Suprapubic skin (tissue), 4 donors: ENCODE measurements at regions not wholly inside any gene's neighbourhood (a gene's known extent, or its start where the extent isn't known, plus 50 kb on each side); places are given as distances from the start of the nearest gene placed in this dataset.

Experiments
- DNase-seq, 2 donors: peaks; one replicate each; pipeline ENCODE4 v3.0.0-alpha.2; 2019; ENCODE audit warnings: low spot score in 2 of 2
- H3K27ac ChIP-seq: fragments of 200-600 bp; sonication (generic); one replicate; pipeline ENCODE4 v1.5.1; 2019
- H3K27me3 ChIP-seq: fragments of 200-600 bp; sonication (generic); one replicate; pipeline ENCODE4 v1.5.1; 2019
- H3K36me3 ChIP-seq: fragments of 200-600 bp; sonication (generic); one replicate; pipeline ENCODE4 v1.5.1; 2019
- H3K4me1 ChIP-seq: fragments of 200-600 bp; sonication (generic); one replicate; pipeline ENCODE4 v1.5.1; 2019
- H3K4me3 ChIP-seq: fragments of 200-600 bp; sonication (generic); one replicate; pipeline ENCODE4 v1.5.1; 2019; ENCODE audit warnings: mild to moderate bottlenecking
- H3K9me3 ChIP-seq: fragments of 200-600 bp; sonication (generic); one replicate; pipeline ENCODE4 v1.5.1; 2019
- EP300 ChIP-seq: sonication (generic); formaldehyde crosslinking; IDR thresholded peaks from one replicate; pipeline ENCODE4 v1.6.1; 2017; ENCODE audit warnings: antibody characterized with exemption
- POLR2A ChIP-seq, 2 donors: fragments of 450-650 bp; IDR thresholded peaks; one replicate each; pipeline ENCODE4 v1.6.1; 2017; ENCODE audit warnings: antibody characterized with exemption in 2 of 2, mild to moderate bottlenecking in 2 of 2, moderate library complexity in 2 of 2
- POLR2AphosphoS5 ChIP-seq, 3 donors: sonication (generic); formaldehyde crosslinking; IDR thresholded peaks; one replicate each; pipeline ENCODE4 v1.6.1; 2017; ENCODE audit warnings: antibody characterized with exemption in 3 of 3
- WGBS: methylation state at CpG from one replicate; pipeline ENCODE4 v1.1.5; 2018; 5-methylcytosine and 5-hydroxymethylcytosine counted together
- TF ChIP-seq, protein P1 (sequence below), 2 donors: fragments of 200-600 bp in 1 of 2; fragments of 450-650 bp in 1 of 2; sonication (generic) in 1 of 2; IDR thresholded peaks; one replicate each; pipeline ENCODE4 v1.5.1; 2016 to 2019; ENCODE audit warnings: antibody characterized with exemption in 2 of 2, mild to moderate bottlenecking in 1 of 2, moderate library complexity in 1 of 2

- Histone ChIP-seq H3K27me3 (no peaks in the 10 kb centered on the region), H3K4me3 (no peak overlapping the region), H3K36me3 (no peaks in the 10 kb centered on the region), H3K27ac (no peak overlapping the region), H3K4me1 (no peaks in the 10 kb centered on the region), H3K9me3 (peaks cover 5% of the 10 kb centered on the region)
- 91% methylated on average over 2 of the region's 2 CpGs for WGBS
- DNase-seq = no peak
- TF ChIP-seq, protein P1, sequence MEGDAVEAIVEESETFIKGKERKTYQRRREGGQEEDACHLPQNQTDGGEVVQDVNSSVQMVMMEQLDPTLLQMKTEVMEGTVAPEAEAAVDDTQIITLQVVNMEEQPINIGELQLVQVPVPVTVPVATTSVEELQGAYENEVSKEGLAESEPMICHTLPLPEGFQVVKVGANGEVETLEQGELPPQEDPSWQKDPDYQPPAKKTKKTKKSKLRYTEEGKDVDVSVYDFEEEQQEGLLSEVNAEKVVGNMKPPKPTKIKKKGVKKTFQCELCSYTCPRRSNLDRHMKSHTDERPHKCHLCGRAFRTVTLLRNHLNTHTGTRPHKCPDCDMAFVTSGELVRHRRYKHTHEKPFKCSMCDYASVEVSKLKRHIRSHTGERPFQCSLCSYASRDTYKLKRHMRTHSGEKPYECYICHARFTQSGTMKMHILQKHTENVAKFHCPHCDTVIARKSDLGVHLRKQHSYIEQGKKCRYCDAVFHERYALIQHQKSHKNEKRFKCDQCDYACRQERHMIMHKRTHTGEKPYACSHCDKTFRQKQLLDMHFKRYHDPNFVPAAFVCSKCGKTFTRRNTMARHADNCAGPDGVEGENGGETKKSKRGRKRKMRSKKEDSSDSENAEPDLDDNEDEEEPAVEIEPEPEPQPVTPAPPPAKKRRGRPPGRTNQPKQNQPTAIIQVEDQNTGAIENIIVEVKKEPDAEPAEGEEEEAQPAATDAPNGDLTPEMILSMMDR (IDR thresholded peaks at IDR 0.05) = no peak
- no peak for TF ChIP-seq POLR2A (IDR thresholded peaks at IDR 0.05)
- no peak for TF ChIP-seq POLR2AphosphoS5 (IDR thresholded peaks at IDR 0.05)
- TF ChIP-seq EP300 = no peak
These were observed 1074.9 kb downstream of the EFNA5 start for GRCh38 chr5:106595864-106596263.

DNA sequence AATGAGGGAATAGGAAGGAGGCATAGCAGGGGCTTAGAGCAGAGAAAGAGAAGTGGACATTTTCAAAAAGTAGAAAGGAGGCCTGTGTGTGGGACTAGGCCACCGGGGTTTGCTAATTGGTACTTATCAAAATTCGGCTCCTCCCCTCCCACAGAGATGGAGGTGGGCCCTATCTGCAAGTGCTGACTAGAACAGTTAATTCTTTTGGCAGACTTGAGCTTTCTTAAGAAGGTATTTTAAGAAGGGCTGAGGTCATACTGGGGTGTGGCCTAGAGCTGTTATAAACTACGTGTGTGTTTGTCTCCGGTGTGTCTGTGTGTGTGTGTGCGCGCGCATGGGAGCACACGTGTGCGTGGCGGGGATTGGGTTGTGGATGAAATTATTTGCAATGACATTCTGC lies 1086.5 kb downstream of the EFNA5 start:
- H3K4me1 ChIP-seq = no peaks in the 10 kb centered on the region
- H3K27me3 ChIP-seq = no peaks in the 10 kb centered on the region
- 65% methylated on average over 10 of the region's 10 CpGs for WGBS
- no peak for DNase-seq
- no peaks in the 10 kb centered on the region for H3K9me3 ChIP-seq
- H3K27ac ChIP-seq = no peak overlapping the region
- no peak overlapping the region for H3K4me3 ChIP-seq
- no peaks in the 10 kb centered on the region for H3K36me3 ChIP-seq
- no peak for TF ChIP-seq POLR2A (IDR thresholded peaks at IDR 0.05)
- no peak for TF ChIP-seq EP300
- TF ChIP-seq POLR2AphosphoS5 (IDR thresholded peaks at IDR 0.05) = no peak

- no peak overlapping the region for H3K27ac ChIP-seq
- no peaks in the 10 kb centered on the region for H3K36me3 ChIP-seq
- no peaks in the 10 kb centered on the region for H3K27me3 ChIP-seq
- H3K4me1 ChIP-seq = no peaks in the 10 kb centered on the region
- TF ChIP-seq POLR2A (IDR thresholded peaks at IDR 0.05) (no peak), POLR2AphosphoS5 (IDR thresholded peaks at IDR 0.05) (no peak), EP300 (no peak)
- TF ChIP-seq, protein P1 (IDR thresholded peaks at IDR 0.05) = no peak
- no peak overlapping the region for H3K4me3 ChIP-seq
- H3K9me3 ChIP-seq = no peaks in the 10 kb centered on the region
- WGBS = 91% methylated on average over 2 of the region's 2 CpGs
- no peak for DNase-seq
These were observed 1092.0 kb downstream of the EFNA5 start for GRCh38 chr5:106578736-106579135.

DNA sequence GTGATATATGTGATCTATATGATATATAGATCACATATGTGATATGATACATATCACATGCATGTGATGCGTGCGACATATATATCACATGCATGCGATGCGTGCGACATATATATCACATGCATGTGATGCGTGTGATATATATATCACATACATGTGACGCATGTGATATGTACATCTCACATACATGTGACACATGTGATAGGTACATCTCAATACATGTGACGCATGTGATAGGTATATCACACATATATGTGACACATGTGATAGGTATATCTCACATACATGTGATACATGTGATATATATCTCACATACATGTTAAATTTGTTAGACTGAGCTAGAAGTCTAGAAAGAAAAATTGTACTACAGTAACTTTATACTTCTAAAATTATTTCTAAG lies 1095.9 kb downstream of the EFNA5 start:
- H3K27ac ChIP-seq = no peak overlapping the region

DNA sequence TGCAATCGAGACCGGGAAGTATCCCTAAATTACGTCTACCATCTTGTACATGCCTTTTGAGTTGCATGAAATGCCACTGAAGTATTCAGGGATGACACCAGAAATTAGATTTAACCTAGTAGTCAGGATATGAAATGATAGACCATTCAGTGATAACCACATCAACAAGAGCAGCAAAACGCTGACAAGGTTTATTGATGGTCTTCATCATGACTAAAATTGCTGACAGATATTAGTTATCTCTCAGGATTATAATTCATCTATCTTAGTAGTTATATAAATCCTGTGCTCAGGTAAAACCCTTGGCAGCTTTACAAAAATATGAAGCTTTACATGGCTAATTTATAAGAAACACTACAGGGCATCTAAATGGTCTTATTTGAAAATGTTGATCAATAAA lies 1104.7 kb downstream of the EFNA5 start:
- H3K4me3 ChIP-seq = no peak overlapping the region
- no peak overlapping the region for H3K27ac ChIP-seq
- no peaks in the 10 kb centered on the region for H3K9me3 ChIP-seq
- WGBS = 88% methylated on average over 4 of the region's 4 CpGs
- no peak for TF ChIP-seq POLR2AphosphoS5 (IDR thresholded peaks at IDR 0.05)
- TF ChIP-seq, protein P1 (IDR thresholded peaks at IDR 0.05) = no peak
- no peak for TF ChIP-seq EP300
- no peak for TF ChIP-seq POLR2A (IDR thresholded peaks at IDR 0.05)
- H3K36me3 ChIP-seq = no peaks in the 10 kb centered on the region
- H3K4me1 ChIP-seq = no peaks in the 10 kb centered on the region
- no peaks in the 10 kb centered on the region for H3K27me3 ChIP-seq
- DNase-seq = no peak

More for the DNA sequence above, 1095.9 kb downstream of the EFNA5 start:
- no peak overlapping the region for H3K4me3 ChIP-seq
- H3K4me1 ChIP-seq = no peaks in the 10 kb centered on the region
- WGBS = 94% methylated on average over 8 of the region's 8 CpGs
- TF ChIP-seq POLR2AphosphoS5 (IDR thresholded peaks at IDR 0.05) (no peak), POLR2A (IDR thresholded peaks at IDR 0.05) (no peak), EP300 (no peak)
- TF ChIP-seq, protein P1 (IDR thresholded peaks at IDR 0.05) = no peak
- H3K9me3 ChIP-seq = no peaks in the 10 kb centered on the region
- no peaks in the 10 kb centered on the region for H3K36me3 ChIP-seq
- no peak for DNase-seq
- H3K27me3 ChIP-seq = no peaks in the 10 kb centered on the region

- WGBS = 44% methylated on average over 2 of the region's 2 CpGs
- no peaks in the 10 kb centered on the region for H3K9me3 ChIP-seq
- no peak overlapping the region for H3K4me3 ChIP-seq
- H3K27ac ChIP-seq = no peak overlapping the region
- TF ChIP-seq POLR2AphosphoS5 (IDR thresholded peaks at IDR 0.05) = no peak
- TF ChIP-seq POLR2A (IDR thresholded peaks at IDR 0.05) = no peak
- TF ChIP-seq, protein P1 (IDR thresholded peaks at IDR 0.05) = no peak
- TF ChIP-seq EP300 = no peak
- no peaks in the 10 kb centered on the region for H3K36me3 ChIP-seq
- DNase-seq = no peak
- H3K27me3 ChIP-seq = no peaks in the 10 kb centered on the region
- H3K4me1 ChIP-seq = no peaks in the 10 kb centered on the region
These were observed 1125.4 kb downstream of the EFNA5 start for GRCh38 chr5:106545325-106545724.
